Spleen (tissue), 7 donors: ENCODE measurements at regions not wholly inside any gene's neighbourhood (a gene's known extent, or its start where the extent isn't known, plus 50 kb on each side); places are given as distances from the start of the nearest gene placed in this dataset.

Source experiments
- POLR2A ChIP-seq, 3 donors: fragments of 450-650 bp; IDR thresholded peaks; one replicate each; pipeline ENCODE4 v1.5.1; 2017; ENCODE audit warnings: antibody characterized with exemption in 3 of 3, mild to moderate bottlenecking in 1 of 3
- POLR2AphosphoS5 ChIP-seq, 3 donors: sonication (generic); formaldehyde crosslinking; IDR thresholded peaks; one replicate each; pipeline ENCODE4 v1.5.1; 2017; ENCODE audit warnings: antibody characterized with exemption in 3 of 3
- TF ChIP-seq, protein P1 (sequence below), 11 experiments: fragments of 200-600 bp in 7 of 11; fragments of 450-650 bp in 4 of 11; sonication (generic) in 4 of 11; IDR thresholded peaks in 8 of 11; conservative IDR thresholded peaks in 3 of 11; 1 replicate in 7 of 11; 2 replicates in 4 of 11; pipeline versions ENCODE4 v1.4.0 to v1.8.0; 2016 to 2021; ENCODE audit warnings: antibody characterized with exemption in 11 of 11, inconsistent platforms in 4 of 11, mild to moderate bottlenecking in 1 of 11
- donor health status: DM: no; HTN: no; CAD: no; lungs with moderate emphysema.
- donor health status: DM: no; HTN: no; CAD: no.
- donor health status: DM: no; HTN: no; CAD: no.

DNA sequence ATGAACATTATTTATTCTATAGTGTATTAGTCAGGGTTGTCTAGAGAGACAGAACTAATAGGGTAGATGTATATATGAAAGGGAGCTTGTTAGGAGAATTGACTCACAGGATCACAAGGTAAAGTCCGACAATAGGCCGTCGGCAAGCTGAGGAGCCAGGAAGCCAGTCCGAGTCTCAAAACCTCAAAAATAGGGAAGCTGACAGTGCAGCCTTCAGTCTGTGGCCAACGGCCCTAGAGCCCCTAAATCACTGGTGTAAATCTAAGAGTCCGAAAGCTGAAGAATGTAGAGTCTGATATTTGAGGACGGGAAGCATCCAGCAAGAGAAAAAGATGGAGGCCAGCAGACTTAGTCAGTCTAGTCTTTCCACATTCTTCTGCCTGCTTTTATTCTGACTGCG lies 912.2 kb downstream of the FLRT2 start:
- TF ChIP-seq, protein P1, sequence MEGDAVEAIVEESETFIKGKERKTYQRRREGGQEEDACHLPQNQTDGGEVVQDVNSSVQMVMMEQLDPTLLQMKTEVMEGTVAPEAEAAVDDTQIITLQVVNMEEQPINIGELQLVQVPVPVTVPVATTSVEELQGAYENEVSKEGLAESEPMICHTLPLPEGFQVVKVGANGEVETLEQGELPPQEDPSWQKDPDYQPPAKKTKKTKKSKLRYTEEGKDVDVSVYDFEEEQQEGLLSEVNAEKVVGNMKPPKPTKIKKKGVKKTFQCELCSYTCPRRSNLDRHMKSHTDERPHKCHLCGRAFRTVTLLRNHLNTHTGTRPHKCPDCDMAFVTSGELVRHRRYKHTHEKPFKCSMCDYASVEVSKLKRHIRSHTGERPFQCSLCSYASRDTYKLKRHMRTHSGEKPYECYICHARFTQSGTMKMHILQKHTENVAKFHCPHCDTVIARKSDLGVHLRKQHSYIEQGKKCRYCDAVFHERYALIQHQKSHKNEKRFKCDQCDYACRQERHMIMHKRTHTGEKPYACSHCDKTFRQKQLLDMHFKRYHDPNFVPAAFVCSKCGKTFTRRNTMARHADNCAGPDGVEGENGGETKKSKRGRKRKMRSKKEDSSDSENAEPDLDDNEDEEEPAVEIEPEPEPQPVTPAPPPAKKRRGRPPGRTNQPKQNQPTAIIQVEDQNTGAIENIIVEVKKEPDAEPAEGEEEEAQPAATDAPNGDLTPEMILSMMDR (IDR thresholded peaks at IDR 0.05 in 8 of 11, conservative IDR thresholded peaks at IDR 0.05 in 3 of 11) = no peak
- TF ChIP-seq POLR2A (IDR thresholded peaks at IDR 0.05) (no peak), POLR2AphosphoS5 (IDR thresholded peaks at IDR 0.05) (no peak)
